ENCODE measurements at regions not wholly inside any gene's neighbourhood (a gene's known extent, or its start where the extent isn't known, plus 50 kb on each side); places are given as distances from the start of the nearest gene placed in this dataset.

GRCh38 chr14:25628978-25629377 is 579.0 kb upstream of the STXBP6 start:
- no peak for TF ChIP-seq JUN (IDR thresholded peaks at IDR 0.05; ENCODE audit: borderline replicate concordance, insufficient read depth, insufficient read length, low read depth)
- TF ChIP-seq GATA2 (IDR thresholded peaks at IDR 0.05; ENCODE audit: insufficient read depth, insufficient read length, low read depth, low read length), result no peak
- no peak for TF ChIP-seq MYC (IDR thresholded peaks at IDR 0.05; ENCODE audit: low read depth, low read length)
- no peak for TF ChIP-seq CTCF (IDR thresholded peaks at IDR 0.05; ENCODE audit: extremely low read depth in 1 of 2, insufficient read depth in 1 of 2, low read depth in 1 of 2, low read length in 2 of 2)
- TF ChIP-seq POLR2AphosphoS5 (IDR thresholded peaks at IDR 0.05; ENCODE audit: insufficient read depth, low read depth, low read length), result no peak
- no peak for TF ChIP-seq POLR2A (IDR thresholded peaks at IDR 0.05; ENCODE audit: low read depth, low read length)
- TF ChIP-seq, protein P1, sequence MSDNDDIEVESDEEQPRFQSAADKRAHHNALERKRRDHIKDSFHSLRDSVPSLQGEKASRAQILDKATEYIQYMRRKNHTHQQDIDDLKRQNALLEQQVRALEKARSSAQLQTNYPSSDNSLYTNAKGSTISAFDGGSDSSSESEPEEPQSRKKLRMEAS (IDR thresholded peaks at IDR 0.05; ENCODE audit: insufficient read depth, insufficient read length), result no peak
